ENCODE measurements at regions not wholly inside any gene's neighbourhood (a gene's known extent, or its start where the extent isn't known, plus 50 kb on each side); places are given as distances from the start of the nearest gene placed in this dataset.

GRCh38 chr6:137744877-137745276, 122.2 kb upstream of the TNFAIP3 start:
- H3K27me3 ChIP-seq, result no peaks in the 10 kb centered on the region
- ATAC-seq, result no peak
- no peaks in the 10 kb centered on the region for H3K9me3 ChIP-seq
- intact Hi-C loops (cut with DNase I), result no loop called here
- H3K4me1 ChIP-seq, result no peaks in the 10 kb centered on the region
- no peaks in the 10 kb centered on the region for H3K36me3 ChIP-seq
- no peak overlapping the region for H3K4me3 ChIP-seq
- 74% methylated on average over 2 of the region's 3 CpGs for WGBS (ENCODE audit: insufficient coverage, low coverage, low lambda C conversion rate, missing lambda C conversion rate)
- TF ChIP-seq CTCF (IDR thresholded peaks at IDR 0.05) (no peak), POLR2A (IDR thresholded peaks at IDR 0.05) (no peak)
- no peak overlapping the region for H3K27ac ChIP-seq
- no peak for DNase-seq

GRCh38 chr6:137745321-137745720, 121.7 kb upstream of the TNFAIP3 start:
- Histone ChIP-seq H3K4me3 (no peak overlapping the region), H3K4me1 (no peaks in the 10 kb centered on the region), H3K27ac (no peak overlapping the region), H3K36me3 (no peaks in the 10 kb centered on the region), H3K9me3 (no peaks in the 10 kb centered on the region), H3K27me3 (no peaks in the 10 kb centered on the region)
- intact Hi-C loops (cut with DNase I), result no loop called here
- TF ChIP-seq POLR2A (IDR thresholded peaks at IDR 0.05) (no peak), CTCF (IDR thresholded peaks at IDR 0.05) (no peak)
- no peak for ATAC-seq
- 8% methylated on average over 1 of the region's 1 CpG for WGBS (ENCODE audit: insufficient coverage, low coverage, low lambda C conversion rate, missing lambda C conversion rate)
- no peak for DNase-seq

GRCh38 chr6:137746264-137746663, 120.8 kb upstream of the TNFAIP3 start:
- DNase-seq, result no peak
- Histone ChIP-seq H3K4me3 (no peak overlapping the region), H3K36me3 (no peaks in the 10 kb centered on the region), H3K9me3 (no peaks in the 10 kb centered on the region), H3K27me3 (no peaks in the 10 kb centered on the region), H3K27ac (no peak overlapping the region), H3K4me1 (no peaks in the 10 kb centered on the region)
- no peak for ATAC-seq
- TF ChIP-seq POLR2A (IDR thresholded peaks at IDR 0.05) (no peak), CTCF (IDR thresholded peaks at IDR 0.05) (no peak)
- intact Hi-C loops (cut with DNase I), result no loop called here
- WGBS (ENCODE audit: insufficient coverage, low coverage, low lambda C conversion rate, missing lambda C conversion rate), result 86% methylated on average over 2 of the region's 2 CpGs

- Histone ChIP-seq H3K36me3 (no peaks in the 10 kb centered on the region), H3K9me3 (no peaks in the 10 kb centered on the region), H3K4me1 (no peaks in the 10 kb centered on the region), H3K27me3 (no peaks in the 10 kb centered on the region), H3K4me3 (no peak overlapping the region), H3K27ac (no peak overlapping the region)
- ATAC-seq, result no peak
- intact Hi-C loops (cut with DNase I), result no loop called here
- no peak for TF ChIP-seq CTCF (IDR thresholded peaks at IDR 0.05)
- no peak for TF ChIP-seq POLR2A (IDR thresholded peaks at IDR 0.05)
- no peak for DNase-seq
- WGBS (ENCODE audit: insufficient coverage, low coverage, low lambda C conversion rate, missing lambda C conversion rate), result 38% methylated on average over 8 of the region's 8 CpGs
These were observed 117.3 kb upstream of the TNFAIP3 start for GRCh38 chr6:137749696-137750211.

DNA sequence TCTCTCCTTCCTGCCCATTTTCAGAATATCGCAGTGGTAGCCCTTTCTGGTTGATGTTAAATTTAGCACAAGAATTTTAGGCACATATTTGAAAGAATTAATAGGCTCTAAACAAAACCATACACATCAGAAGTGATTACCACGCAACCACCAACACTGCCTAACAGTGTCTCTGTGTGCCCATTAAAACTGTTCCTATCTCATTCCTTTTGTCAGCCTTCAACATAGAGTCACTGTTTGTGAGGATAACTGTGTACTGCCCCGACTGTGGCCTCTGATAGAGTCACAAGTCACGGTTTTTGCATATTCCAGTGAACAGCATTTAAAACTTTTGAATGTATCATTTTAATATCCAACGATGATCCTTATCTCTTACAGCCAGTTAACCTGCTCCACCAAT, 116.8 kb upstream of the TNFAIP3 start:
- TF ChIP-seq POLR2A (IDR thresholded peaks at IDR 0.05) (no peak), CTCF (IDR thresholded peaks at IDR 0.05) (no peak)
- H3K4me3 ChIP-seq, result no peak overlapping the region
- DNase-seq, result no peak
- no peak overlapping the region for H3K27ac ChIP-seq
- 73% methylated on average over 5 of the region's 5 CpGs for WGBS (ENCODE audit: insufficient coverage, low coverage, low lambda C conversion rate, missing lambda C conversion rate)
- no peaks in the 10 kb centered on the region for H3K27me3 ChIP-seq
- intact Hi-C loops (cut with DNase I), result no loop called here
- ATAC-seq, result no peak
- no peaks in the 10 kb centered on the region for H3K9me3 ChIP-seq
- H3K36me3 ChIP-seq, result no peaks in the 10 kb centered on the region
- no peaks in the 10 kb centered on the region for H3K4me1 ChIP-seq

All from right lobe of liver (tissue), 6 donors.